ENCODE measurements at regions not wholly inside any gene's neighbourhood (a gene's known extent, or its start where the extent isn't known, plus 50 kb on each side); places are given as distances from the start of the nearest gene placed in this dataset.
A peak's percentile ranks its signal among the peaks of the same experiment; 100 is the strongest.

- POLR2A ChIA-PET (ENCODE audit: unreplicated experiment), result interaction anchor here (0.8 kb wide), 1 partner anchor 19 kb away, joined by 3 read pairs; no protein-coding TSS in a partner anchor
- Histone ChIP-seq H3K36me3 (ENCODE audit: control insufficient read depth, insufficient read depth, low read length) (no peaks in the 10 kb centered on the region), H2BK20ac (ENCODE audit: low read depth, low read length) (no peak overlapping the region), H4K8ac (ENCODE audit: low read depth in 2 of 2, low read length in 2 of 2) (no peak overlapping the region), H3K56ac (ENCODE audit: extremely low read depth, insufficient read depth, low read length) (no peak overlapping the region), H2AFZ (replicated peaks; ENCODE audit: low read length, poor library complexity) (no peak overlapping the region), H3K27ac (ENCODE audit: insufficient read depth, low read length) (no peak overlapping the region), H2AK5ac (ENCODE audit: low read depth, low read length) (no peak overlapping the region), H4K20me1 (ENCODE audit: insufficient read depth, low read length) (no peaks in the 10 kb centered on the region), H3K23ac (ENCODE audit: low read depth, low read length) (no peak overlapping the region), H3K27me3 (ENCODE audit: control insufficient read depth, insufficient read depth, low read length) (no peaks in the 10 kb centered on the region), H4K91ac (ENCODE audit: insufficient read depth, low read depth, low read length) (no peak overlapping the region), H3K18ac (ENCODE audit: low read depth, low read length) (no peak overlapping the region), H3K9me1 (ENCODE audit: insufficient read depth, low read length) (no peaks in the 10 kb centered on the region), H3K9me3 (ENCODE audit: control insufficient read depth, insufficient read depth, low read length) (no peaks in the 10 kb centered on the region), H2BK5ac (ENCODE audit: low read depth, low read length, poor library complexity, severe bottlenecking) (no peak overlapping the region), H3K4me2 (ENCODE audit: low read depth, low read length) (no peak overlapping the region), H3K9ac (ENCODE audit: low read depth, low read length) (no peak overlapping the region), H3K79me1 (ENCODE audit: low read depth in 1 of 2, low read length in 2 of 2) (no peaks in the 10 kb centered on the region), H2AK9ac (replicated peaks; ENCODE audit: low read depth, low read length, poor library complexity) (no peak overlapping the region), H3K14ac (replicated peaks; ENCODE audit: low read depth, low read length) (no peak overlapping the region), H3K4me3 (ENCODE audit: insufficient read depth, low read depth, low read length) (no peak overlapping the region), H2BK15ac (ENCODE audit: low read depth, low read length) (no peak overlapping the region), H4K5ac (ENCODE audit: low read depth, low read length) (no peak overlapping the region), H3K4me1 (ENCODE audit: control insufficient read depth, insufficient read depth, low read length) (no peaks in the 10 kb centered on the region), H2BK120ac (ENCODE audit: low read depth, low read length) (no peak overlapping the region), H3K4ac (ENCODE audit: low read depth, low read length) (no peak overlapping the region)
- TF ChIP-seq CEBPB (IDR thresholded peaks at IDR 0.05; ENCODE audit: low read depth, low read length), result no peak
- no peak for TF ChIP-seq SMC3 (IDR thresholded peaks at IDR 0.05; ENCODE audit: low read depth, low read length)
- TF ChIP-seq CTCF (conservative IDR thresholded peaks at IDR 0.05; ENCODE audit: low read depth, low read length), result no peak
- TF ChIP-seq MAFK (IDR thresholded peaks at IDR 0.05; ENCODE audit: low read depth, low read length), result no peak
- TF ChIP-seq RAD21 (IDR thresholded peaks at IDR 0.05; ENCODE audit: low read length), result no peak
- TF ChIP-seq CHD1 (IDR thresholded peaks at IDR 0.05; ENCODE audit: low read depth, low read length), result no peak
- TF ChIP-seq ELK1 (IDR thresholded peaks at IDR 0.05; ENCODE audit: borderline replicate concordance, low read depth, low read length), result no peak
- no peak for TF ChIP-seq RFX5 (IDR thresholded peaks at IDR 0.05; ENCODE audit: low read depth, low read length)
- DNase-seq (peak; percentile 82), ATAC-seq (ENCODE audit: low read depth) (peak; percentile 69)
- WGBS, 2 experiments (ENCODE audit: extremely low coverage in 2 of 2, insufficient read length in 1 of 2), result no CpG with 5 or more reads among the region's 1 CpG
- intact Hi-C loops (cut with micrococcal nuclease) (no loop called here), in situ Hi-C loops (cut with MboI; ENCODE audit: low sequenced_read_pairs) (no loop called here), dilution Hi-C loops (cut with HindIII; ENCODE audit: low sequenced_read_pairs, unreplicated experiment) (no loop called here)
- BruUV-seq (replicated peaks), result no TSS peak
- CTCF ChIA-PET, result no interaction called here
Measured at GRCh38 chr13:65594298-65594781, 1635.8 kb downstream of the PCDH9 start.
